PC-3 (cell line): ENCODE measurements at regions not wholly inside any gene's neighbourhood (a gene's known extent, or its start where the extent isn't known, plus 50 kb on each side); places are given as distances from the start of the nearest gene placed in this dataset.

Experiments used
- ATAC-seq: fragments of 200-7000 bp; cut with Tn5 transposase; 2 replicates; pipeline ENCODE4 v1.9.1; 2020; ENCODE audit warnings: mild to moderate bottlenecking, moderate library complexity
- BruUV-seq: library from RNA; stranded (reverse); fragments of 400-500 nt; replicated peaks from 2 replicates; lab custom pipeline; 2021; lab: Mats Ljungman, UMichigan
- CTCF ChIA-PET: fragments of 300-600 bp; sonication (Branson Sonifier 250); formaldehyde crosslinking; loops from one replicate; lab custom pipeline; 2022; ENCODE audit warnings: antibody characterized with exemption; lab: Charles Lee
- POLR2A ChIA-PET: fragments of 300-600 bp; sonication (Branson Sonifier 250); formaldehyde crosslinking; loops from one replicate; lab custom pipeline; 2022; ENCODE audit warnings: antibody characterized with exemption; ENCODE audit not compliant: unreplicated experiment; lab: Charles Lee
- DNase-seq: peaks from one replicate; pipeline ENCODE4 v3.0.0-alpha.2; 2015
- H2AFZ ChIP-seq: fragments of 300-600 bp; sonication (generic); 2 replicates; pipeline ENCODE4 v1.6.0; 2016; ENCODE audit warnings: antibody characterized with exemption, low read length
- H3F3A ChIP-seq: fragments of 300-600 bp; sonication (generic); one replicate; pipeline ENCODE4 v1.6.0; 2017; ENCODE audit warnings: antibody characterized with exemption, low read length, control low read depth, mild to moderate bottlenecking; ENCODE audit not compliant: unreplicated experiment
- H3K27ac ChIP-seq: fragments of 300-600 bp; sonication (generic); 2 replicates; pipeline ENCODE4 v1.5.1; 2016; ENCODE audit warnings: mild to moderate bottlenecking, low read length
- H3K27me3 ChIP-seq: fragments of 300-600 bp; sonication (generic); 2 replicates; pipeline ENCODE4 v1.6.1; 2016; ENCODE audit warnings: low read length, mixed read lengths
- H3K36me3 ChIP-seq: fragments of 300-600 bp; sonication (generic); 2 replicates; pipeline ENCODE4 v1.6.1; 2016; ENCODE audit warnings: low read depth, mixed run types, low read length, mixed read lengths
- H3K4me1 ChIP-seq: fragments of 300-600 bp; sonication (generic); 2 replicates; pipeline ENCODE4 v1.5.1; 2016; ENCODE audit warnings: low read length; ENCODE audit not compliant: insufficient read depth
- H3K4me2 ChIP-seq: fragments of 300-600 bp; sonication (generic); 2 replicates; pipeline ENCODE4 v1.6.0; 2016; ENCODE audit warnings: low read length
- H3K4me3 ChIP-seq: fragments of 300-600 bp; sonication (generic); 2 replicates; pipeline ENCODE4 v1.5.1; 2016; ENCODE audit warnings: mild to moderate bottlenecking, low read length, mixed read lengths
- H3K79me2 ChIP-seq: fragments of 300-600 bp; sonication (generic); 2 replicates; pipeline ENCODE4 v1.6.1; 2017; ENCODE audit warnings: low read length, mixed read lengths
- H3K9ac ChIP-seq: fragments of 300-600 bp; sonication (generic); 2 replicates; pipeline ENCODE4 v1.6.0; 2016; ENCODE audit warnings: mild to moderate bottlenecking, low read length
- H3K9me2 ChIP-seq: fragments of 300-600 bp; sonication (generic); replicated peaks from 2 replicates; pipeline ENCODE4 v1.6.1; 2016; ENCODE audit warnings: mixed run types, low read length, mixed read lengths
- H3K9me3 ChIP-seq: fragments of 300-600 bp; sonication (generic); 2 replicates; pipeline ENCODE4 v1.6.1; 2016; ENCODE audit warnings: low read length, mixed read lengths
- H4K20me1 ChIP-seq: fragments of 300-600 bp; sonication (generic); 2 replicates; pipeline ENCODE4 v1.6.1; 2016; ENCODE audit warnings: low read length, mixed read lengths
- EZH2 ChIP-seq: fragments of 300-600 bp; sonication (generic); IDR thresholded peaks from one replicate; pipeline ENCODE4 v1.6.1; 2017; ENCODE audit warnings: antibody characterized with exemption, mild to moderate bottlenecking, low read length; ENCODE audit not compliant: unreplicated experiment
- EZH2phosphoT487 ChIP-seq: fragments of 300-600 bp; sonication (generic); IDR thresholded peaks from 2 replicates; pipeline ENCODE4 v1.6.1; 2018; ENCODE audit warnings: mild to moderate bottlenecking, antibody characterized with exemption, low read length, borderline replicate concordance
- intact Hi-C: fragments of 100-400 bp; cut with micrococcal nuclease; formaldehyde crosslinking; loops from 2 replicates; pipeline ENCODE4 v1.9.0; 2023
- TF ChIP-seq, protein P1 (sequence below): fragments of 300-600 bp; sonication (generic); conservative IDR thresholded peaks from 2 replicates; pipeline ENCODE4 v1.5.1; 2017; ENCODE audit warnings: antibody characterized with exemption, low read depth, mild to moderate bottlenecking, low read length

DNA sequence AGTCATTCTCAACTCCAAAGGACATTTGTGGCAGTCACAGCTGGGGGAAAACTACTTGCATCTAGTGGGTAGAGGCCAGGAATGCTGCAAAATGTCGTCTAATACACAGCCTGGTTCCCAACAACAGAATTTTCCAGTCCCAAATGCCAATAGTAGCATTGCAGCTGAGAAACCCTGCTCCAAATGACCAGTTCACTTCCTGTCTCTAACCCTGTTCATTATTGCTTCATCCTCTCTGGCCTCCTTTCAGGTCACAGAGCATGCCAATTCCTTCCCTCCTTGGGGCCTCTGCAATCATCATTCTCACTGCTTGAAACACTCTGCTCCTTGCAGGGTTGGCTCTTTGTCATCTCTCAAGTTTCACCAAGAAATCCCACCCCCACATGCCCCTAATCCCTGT lies 139.1 kb downstream of the IRS1 start:
- H3K9me3 ChIP-seq = no peaks in the 10 kb centered on the region
- no TSS peak for BruUV-seq
- H3K4me1 ChIP-seq = peaks cover 41% of the 10 kb centered on the region
- H3K9ac ChIP-seq = no peak overlapping the region
- POLR2A ChIA-PET = no interaction called here
- H3K27ac ChIP-seq = peak overlapping the region; percentile 9
- 0 out of 2 replicates have a peak overlapping the region, but pooled peaks have one; percentile 15 for H3K4me2 ChIP-seq
- H3K36me3 ChIP-seq = no peaks in the 10 kb centered on the region
- intact Hi-C loops = no loop called here
- H3K9me2 ChIP-seq = no peaks in the 10 kb centered on the region
- no peaks in the 10 kb centered on the region for H3F3A ChIP-seq
- CTCF ChIA-PET = interaction anchor here (0.6 kb wide), 1 partner anchor 995 kb away, joined by 8 read pairs; no protein-coding TSS in a partner anchor
- H3K4me3 ChIP-seq = no peak overlapping the region
- H3K27me3 ChIP-seq = no peaks in the 10 kb centered on the region
- DNase-seq (peak; percentile 56), ATAC-seq (no peak)
- no peak overlapping the region for H2AFZ ChIP-seq
- no peak for TF ChIP-seq EZH2phosphoT487
- TF ChIP-seq, protein P1, sequence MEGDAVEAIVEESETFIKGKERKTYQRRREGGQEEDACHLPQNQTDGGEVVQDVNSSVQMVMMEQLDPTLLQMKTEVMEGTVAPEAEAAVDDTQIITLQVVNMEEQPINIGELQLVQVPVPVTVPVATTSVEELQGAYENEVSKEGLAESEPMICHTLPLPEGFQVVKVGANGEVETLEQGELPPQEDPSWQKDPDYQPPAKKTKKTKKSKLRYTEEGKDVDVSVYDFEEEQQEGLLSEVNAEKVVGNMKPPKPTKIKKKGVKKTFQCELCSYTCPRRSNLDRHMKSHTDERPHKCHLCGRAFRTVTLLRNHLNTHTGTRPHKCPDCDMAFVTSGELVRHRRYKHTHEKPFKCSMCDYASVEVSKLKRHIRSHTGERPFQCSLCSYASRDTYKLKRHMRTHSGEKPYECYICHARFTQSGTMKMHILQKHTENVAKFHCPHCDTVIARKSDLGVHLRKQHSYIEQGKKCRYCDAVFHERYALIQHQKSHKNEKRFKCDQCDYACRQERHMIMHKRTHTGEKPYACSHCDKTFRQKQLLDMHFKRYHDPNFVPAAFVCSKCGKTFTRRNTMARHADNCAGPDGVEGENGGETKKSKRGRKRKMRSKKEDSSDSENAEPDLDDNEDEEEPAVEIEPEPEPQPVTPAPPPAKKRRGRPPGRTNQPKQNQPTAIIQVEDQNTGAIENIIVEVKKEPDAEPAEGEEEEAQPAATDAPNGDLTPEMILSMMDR = no peak
- no peak for TF ChIP-seq EZH2
- H3K79me2 ChIP-seq = no peaks in the 10 kb centered on the region
- no peaks in the 10 kb centered on the region for H4K20me1 ChIP-seq

DNA sequence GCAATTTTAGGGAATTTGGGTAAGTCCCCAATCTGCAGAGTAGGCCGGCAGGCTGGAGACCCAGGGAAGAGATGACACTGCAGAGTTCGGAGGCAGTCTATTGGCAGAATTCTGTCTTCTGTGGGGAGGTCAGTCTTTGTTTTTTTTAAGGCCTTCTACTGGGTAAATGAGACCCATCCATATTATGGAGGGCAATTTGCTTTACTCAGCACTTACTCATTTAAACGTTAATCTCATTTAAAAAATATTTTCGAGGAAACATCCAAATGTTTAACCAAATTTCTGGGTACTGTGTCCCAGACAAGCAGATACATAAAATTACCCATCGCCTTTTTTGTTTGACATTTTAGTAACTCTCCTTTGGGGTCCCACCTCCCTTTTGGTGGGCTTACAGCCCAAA lies 139.5 kb downstream of the IRS1 start:
- Histone ChIP-seq H3K36me3 (no peaks in the 10 kb centered on the region), H3K9me3 (no peaks in the 10 kb centered on the region), H3K4me2 (0 out of 2 replicates have a peak overlapping the region, but pooled peaks have one; percentile 15), H4K20me1 (no peaks in the 10 kb centered on the region), H3K27ac (peak overlapping the region; percentile 9; the same call in 1 of the 2 replicates), H3F3A (no peaks in the 10 kb centered on the region), H3K27me3 (no peaks in the 10 kb centered on the region), H3K4me3 (no peak overlapping the region), H3K79me2 (no peaks in the 10 kb centered on the region), H3K9me2 (no peaks in the 10 kb centered on the region), H2AFZ (no peak overlapping the region), H3K9ac (no peak overlapping the region), H3K4me1 (peaks cover 41% of the 10 kb centered on the region)
- intact Hi-C loops = no loop called here
- TF ChIP-seq, protein P1 = no peak
- TF ChIP-seq EZH2phosphoT487 (no peak), EZH2 (no peak)
- CTCF ChIA-PET = interaction anchor here (0.6 kb wide), 1 partner anchor 995 kb away, joined by 8 read pairs; no protein-coding TSS in a partner anchor
- POLR2A ChIA-PET = no interaction called here
- DNase-seq (no peak), ATAC-seq (no peak)
- no TSS peak for BruUV-seq

DNA sequence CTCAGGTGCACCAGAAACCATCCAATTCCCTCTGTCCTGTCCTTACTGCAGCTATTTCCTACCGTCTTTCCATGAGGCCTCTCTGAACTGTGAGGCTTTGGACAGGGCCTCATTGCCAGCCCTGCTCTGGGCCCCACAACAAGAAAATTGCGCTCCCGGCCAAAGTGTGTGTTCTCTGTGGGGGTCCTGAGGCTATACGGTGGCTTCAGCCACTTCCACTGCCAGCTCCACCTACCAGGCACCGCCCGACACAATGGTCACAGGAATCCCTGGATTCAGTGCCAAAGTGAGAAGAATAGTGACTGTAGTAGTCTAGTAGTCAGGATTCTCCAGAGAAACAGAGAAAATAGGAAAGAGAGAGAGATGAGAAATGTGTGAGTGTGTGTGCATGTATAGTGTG lies 140.2 kb downstream of the IRS1 start:
- 0 out of 2 replicates have a peak overlapping the region, but pooled peaks have one; percentile 19 for H3K9ac ChIP-seq
- POLR2A ChIA-PET = no interaction called here

More for the DNA sequence above, 140.2 kb downstream of the IRS1 start:
- no peaks in the 10 kb centered on the region for H4K20me1 ChIP-seq
- CTCF ChIA-PET = no interaction called here
- H3K9me2 ChIP-seq = no peaks in the 10 kb centered on the region
- no TSS peak for BruUV-seq
- peaks cover 41% of the 10 kb centered on the region for H3K4me1 ChIP-seq
- DNase-seq = no peak
- TF ChIP-seq, protein P1 = no peak
- no peak for TF ChIP-seq EZH2
- TF ChIP-seq EZH2phosphoT487 = no peak
- H3K9me3 ChIP-seq = no peaks in the 10 kb centered on the region
- no peaks in the 10 kb centered on the region for H3K27me3 ChIP-seq
- H2AFZ ChIP-seq = no peak overlapping the region
- no peaks in the 10 kb centered on the region for H3K79me2 ChIP-seq
- H3F3A ChIP-seq = no peaks in the 10 kb centered on the region
- H3K36me3 ChIP-seq = no peaks in the 10 kb centered on the region
- intact Hi-C loops = loop anchor here (10.0 kb wide), 2 partner anchors 325 to 985 kb away; no protein-coding TSS in a partner anchor
- no peak for ATAC-seq
- H3K4me2 ChIP-seq = no peak overlapping the region
- H3K4me3 ChIP-seq = no peak overlapping the region
- H3K27ac ChIP-seq = peak overlapping the region; percentile 78
